ENCODE measurements at regions not wholly inside any gene's neighbourhood (a gene's known extent, or its start where the extent isn't known, plus 50 kb on each side); places are given as distances from the start of the nearest gene placed in this dataset.

DNA sequence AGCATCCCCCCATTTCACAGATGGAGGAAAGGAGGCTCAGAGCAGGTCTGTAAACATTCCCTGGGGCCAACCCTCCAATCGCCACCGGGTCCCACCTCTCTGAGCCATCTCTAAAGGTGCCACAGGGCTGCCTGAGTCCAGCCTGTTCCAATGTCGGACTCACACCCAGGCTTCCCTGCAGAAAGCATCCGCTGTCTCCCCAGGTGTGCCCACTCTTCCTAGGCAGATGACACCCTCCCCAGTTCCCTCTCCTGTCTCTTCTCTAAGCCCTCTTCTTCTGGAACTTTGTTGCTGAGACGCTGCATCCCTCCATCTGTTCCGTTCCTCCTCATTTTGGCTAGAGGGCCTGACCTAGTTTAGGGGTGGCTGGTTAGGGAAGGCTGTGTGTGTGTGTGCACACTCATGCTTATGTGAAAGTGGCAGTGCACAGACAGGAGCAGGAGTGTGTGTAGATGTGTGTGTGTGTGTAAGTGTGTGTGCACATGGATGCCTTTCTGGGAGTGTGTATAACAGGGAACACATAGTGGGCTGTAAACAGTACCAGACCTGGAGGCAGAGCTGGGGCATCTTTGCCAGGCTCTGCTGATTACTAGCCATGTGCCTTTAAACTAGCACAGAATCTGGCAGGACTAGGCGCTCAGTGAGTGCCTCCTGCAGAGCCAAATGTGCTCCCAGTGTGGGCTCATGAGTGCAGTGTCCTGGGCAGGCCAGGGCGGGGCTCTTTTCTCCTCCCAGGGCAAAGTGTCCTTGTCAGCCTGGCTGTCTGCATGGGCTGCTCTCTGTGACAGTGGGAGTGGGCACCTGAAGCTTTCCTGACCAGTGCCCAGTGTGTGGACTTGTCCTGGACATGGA lies 77.3 kb upstream of the NECTIN1 start:
- Histone ChIP-seq H3K4me1 (no peaks in the 10 kb centered on the region), H3K4me3 (no peak overlapping the region), H3K27me3 (peaks cover 0 to 33% (median 0%) of the 10 kb centered on the region in 4 donors), H3K9me3 (no peaks in the 10 kb centered on the region), H3K27ac (replicated peaks in 1 of 4) (no peak overlapping the region), H3K36me3 (no peaks in the 10 kb centered on the region)
- intact Hi-C loops (cut with DNase I), result no loop called here
- DNase-seq (ENCODE audit: extremely low spot score), result no peak
- TF ChIP-seq EP300 (IDR thresholded peaks at IDR 0.05) (no peak), POLR2A (IDR thresholded peaks at IDR 0.05; ENCODE audit: low read depth) (no peak), POLR2AphosphoS5 (IDR thresholded peaks at IDR 0.05) (no peak)
- TF ChIP-seq, protein P1, sequence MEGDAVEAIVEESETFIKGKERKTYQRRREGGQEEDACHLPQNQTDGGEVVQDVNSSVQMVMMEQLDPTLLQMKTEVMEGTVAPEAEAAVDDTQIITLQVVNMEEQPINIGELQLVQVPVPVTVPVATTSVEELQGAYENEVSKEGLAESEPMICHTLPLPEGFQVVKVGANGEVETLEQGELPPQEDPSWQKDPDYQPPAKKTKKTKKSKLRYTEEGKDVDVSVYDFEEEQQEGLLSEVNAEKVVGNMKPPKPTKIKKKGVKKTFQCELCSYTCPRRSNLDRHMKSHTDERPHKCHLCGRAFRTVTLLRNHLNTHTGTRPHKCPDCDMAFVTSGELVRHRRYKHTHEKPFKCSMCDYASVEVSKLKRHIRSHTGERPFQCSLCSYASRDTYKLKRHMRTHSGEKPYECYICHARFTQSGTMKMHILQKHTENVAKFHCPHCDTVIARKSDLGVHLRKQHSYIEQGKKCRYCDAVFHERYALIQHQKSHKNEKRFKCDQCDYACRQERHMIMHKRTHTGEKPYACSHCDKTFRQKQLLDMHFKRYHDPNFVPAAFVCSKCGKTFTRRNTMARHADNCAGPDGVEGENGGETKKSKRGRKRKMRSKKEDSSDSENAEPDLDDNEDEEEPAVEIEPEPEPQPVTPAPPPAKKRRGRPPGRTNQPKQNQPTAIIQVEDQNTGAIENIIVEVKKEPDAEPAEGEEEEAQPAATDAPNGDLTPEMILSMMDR (IDR thresholded peaks at IDR 0.05), result no peak
- 69% methylated on average over 7 of the region's 8 CpGs for WGBS

DNA sequence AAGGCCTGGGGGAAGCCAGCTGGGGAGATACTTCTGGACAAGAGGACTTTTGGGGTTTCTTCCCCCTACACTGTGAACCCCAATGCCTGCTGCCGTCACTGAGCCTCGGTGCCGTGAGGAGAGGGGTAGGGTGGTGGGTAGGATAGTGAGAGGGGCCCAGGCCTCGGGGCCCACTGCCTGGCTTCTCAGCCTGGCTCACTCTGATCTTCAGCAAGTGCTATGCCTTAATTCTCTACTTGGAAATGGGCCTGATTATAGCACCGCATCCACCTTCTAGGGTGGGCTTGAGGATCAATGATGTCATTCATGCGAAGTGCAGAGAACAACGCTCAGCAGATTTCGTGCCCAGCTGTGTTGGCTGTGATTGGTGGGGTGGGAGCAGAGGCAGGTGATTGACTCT lies 76.7 kb upstream of the NECTIN1 start:
- no peaks in the 10 kb centered on the region for H3K4me1 ChIP-seq

DNA sequence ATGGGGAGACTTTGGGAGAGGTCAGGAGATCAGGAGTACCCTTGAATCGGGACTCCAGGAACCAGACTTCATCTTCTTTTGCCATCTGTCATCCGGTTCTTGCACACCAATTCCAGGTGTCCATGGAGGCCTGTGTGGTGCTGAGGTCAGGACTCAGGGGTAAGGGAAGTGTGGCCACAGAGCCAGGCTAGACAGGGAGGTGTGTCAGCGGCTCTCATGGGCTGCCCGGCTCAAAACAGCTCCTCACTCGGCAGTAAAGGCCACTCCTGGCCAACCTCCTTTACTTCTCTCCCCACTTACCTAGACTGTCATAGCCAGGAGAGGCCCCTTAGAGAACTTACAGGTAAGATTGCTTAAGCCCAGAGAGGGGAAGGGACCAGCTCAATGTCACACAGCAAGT lies 75.7 kb upstream of the NECTIN1 start:
- TF ChIP-seq POLR2AphosphoS5 (IDR thresholded peaks at IDR 0.05), result no peak
- no peak for TF ChIP-seq POLR2A (IDR thresholded peaks at IDR 0.05; ENCODE audit: low read depth)
- TF ChIP-seq EP300 (IDR thresholded peaks at IDR 0.05), result no peak
- TF ChIP-seq, protein P1 (IDR thresholded peaks at IDR 0.05), result no peak
- no peaks in the 10 kb centered on the region for H3K9me3 ChIP-seq
- no peak overlapping the region for H3K27ac ChIP-seq (replicated peaks in 1 of 4)
- no peaks in the 10 kb centered on the region for H3K36me3 ChIP-seq
- intact Hi-C loops (cut with DNase I), result no loop called here
- WGBS, result 100% methylated on average over 4 of the region's 5 CpGs
- H3K4me3 ChIP-seq, result no peak overlapping the region
- H3K4me1 ChIP-seq, result no peaks in the 10 kb centered on the region
- peaks cover 0 to 39% (median 0%) of the 10 kb centered on the region in 4 donors for H3K27me3 ChIP-seq
- no peak for DNase-seq (ENCODE audit: extremely low spot score)

More for the DNA sequence above, 76.7 kb upstream of the NECTIN1 start:
- Histone ChIP-seq H3K27me3 (peaks cover 0 to 39% (median 0%) of the 10 kb centered on the region in 4 donors), H3K9me3 (no peaks in the 10 kb centered on the region), H3K36me3 (no peaks in the 10 kb centered on the region), H3K4me3 (no peak overlapping the region), H3K27ac (replicated peaks in 1 of 4) (no peak overlapping the region)
- TF ChIP-seq, protein P1 (IDR thresholded peaks at IDR 0.05), result no peak
- TF ChIP-seq POLR2A (IDR thresholded peaks at IDR 0.05; ENCODE audit: low read depth) (no peak), EP300 (IDR thresholded peaks at IDR 0.05) (no peak), POLR2AphosphoS5 (IDR thresholded peaks at IDR 0.05) (no peak)
- intact Hi-C loops (cut with DNase I), result no loop called here
- no peak for DNase-seq (ENCODE audit: extremely low spot score)
- 88% methylated on average over 8 of the region's 8 CpGs for WGBS

DNA sequence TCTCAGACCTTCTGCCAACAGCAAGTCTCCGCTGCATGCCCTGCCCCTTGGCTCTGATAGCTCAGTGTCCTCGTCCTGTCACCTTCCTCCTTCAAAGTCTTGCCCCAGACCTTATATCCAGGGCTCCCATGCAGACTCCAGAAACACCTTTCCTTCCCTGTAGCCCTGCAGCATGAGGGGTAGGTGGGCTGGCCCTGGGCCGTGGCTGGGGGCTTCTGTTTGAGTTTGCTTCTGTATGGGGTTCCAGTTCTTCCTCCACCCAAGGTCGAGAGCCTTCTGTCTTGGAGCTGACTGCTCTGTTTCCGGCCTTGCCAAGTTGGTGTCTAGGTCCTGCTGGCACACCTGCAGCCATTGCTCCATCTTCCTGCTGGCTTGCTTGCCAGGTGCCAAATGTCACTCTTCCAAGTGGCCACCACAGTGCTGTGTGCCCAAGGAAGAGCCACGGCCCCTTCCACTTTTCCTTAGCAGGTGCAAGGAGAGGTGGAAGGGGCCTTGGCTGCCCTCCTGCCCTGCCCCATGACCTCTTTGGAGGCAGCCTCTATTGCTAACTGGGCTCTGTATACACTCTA lies 74.8 kb upstream of the NECTIN1 start:
- H3K27me3 ChIP-seq, result peaks cover 0 to 38% (median 0%) of the 10 kb centered on the region in 4 donors
- H3K36me3 ChIP-seq, result no peaks in the 10 kb centered on the region
- DNase-seq (ENCODE audit: extremely low spot score), result no peak
- TF ChIP-seq POLR2A (IDR thresholded peaks at IDR 0.05; ENCODE audit: low read depth) (no peak), POLR2AphosphoS5 (IDR thresholded peaks at IDR 0.05) (no peak), EP300 (IDR thresholded peaks at IDR 0.05) (no peak)
- TF ChIP-seq, protein P1 (IDR thresholded peaks at IDR 0.05), result no peak
- H3K4me3 ChIP-seq, result no peak overlapping the region
- H3K4me1 ChIP-seq, result no peaks in the 10 kb centered on the region
- 80% methylated on average over 2 of the region's 6 CpGs for WGBS
- no peak overlapping the region for H3K27ac ChIP-seq (replicated peaks in 1 of 4)
- intact Hi-C loops (cut with DNase I), result no loop called here
- H3K9me3 ChIP-seq, result no peaks in the 10 kb centered on the region
